Stomach (tissue), 4 donors: ENCODE measurements at regions not wholly inside any gene's neighbourhood (a gene's known extent, or its start where the extent isn't known, plus 50 kb on each side); places are given as distances from the start of the nearest gene placed in this dataset.

Experiments used
- CTCF ChIP-seq, 7 experiments: fragments of 450-650 bp in 4 of 7; fragments of 200-600 bp in 3 of 7; sonication (generic) in 3 of 7; IDR thresholded peaks; one replicate each; pipeline ENCODE4 v1.5.1; 2016 to 2019; ENCODE audit warnings: antibody characterized with exemption in 7 of 7, control low read depth in 2 of 7, mild to moderate bottlenecking in 1 of 7
- EP300 ChIP-seq: sonication (generic); formaldehyde crosslinking; IDR thresholded peaks from one replicate; pipeline ENCODE4 v1.6.1; 2017; ENCODE audit warnings: antibody characterized with exemption
- POLR2A ChIP-seq, 4 donors: fragments of 450-650 bp; IDR thresholded peaks; one replicate each; pipeline ENCODE4 v1.6.1; 2016; ENCODE audit warnings: antibody characterized with exemption in 4 of 4, control low read depth in 2 of 4, mild to moderate bottlenecking in 1 of 4, moderate library complexity in 1 of 4

DNA sequence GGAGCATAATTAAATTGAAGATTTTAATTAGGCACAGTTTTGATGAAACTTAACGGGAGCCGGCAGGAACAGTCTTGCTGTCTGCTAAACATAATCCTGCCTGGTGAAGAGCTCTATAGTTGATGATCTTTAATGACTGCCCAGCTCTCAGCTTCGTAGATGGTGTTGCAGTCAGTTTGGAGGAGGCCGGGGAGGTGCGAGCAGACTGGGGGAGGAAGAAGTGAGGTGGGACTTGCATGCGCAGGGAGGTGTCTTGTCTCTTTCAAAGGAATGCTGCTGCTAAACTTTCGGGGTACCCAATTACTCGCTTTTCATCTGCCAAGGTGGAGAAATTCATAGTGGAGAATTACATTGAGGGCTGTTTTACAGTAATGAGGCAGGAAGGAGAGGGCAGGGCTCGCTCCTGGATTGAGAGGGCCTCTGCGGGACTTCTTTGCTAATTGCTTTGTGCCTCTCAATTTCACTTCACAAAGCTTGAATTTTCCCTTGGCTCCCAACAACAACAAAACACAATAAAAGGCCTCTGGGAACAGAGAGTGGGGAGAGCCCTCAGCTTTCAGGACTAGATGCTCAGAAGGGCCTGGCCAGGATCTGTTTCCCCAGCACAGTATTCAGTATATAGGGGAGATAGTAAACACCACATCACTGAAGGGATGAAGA is 257.9 kb upstream of the ADRA1B start:
- no peak for TF ChIP-seq CTCF (IDR thresholded peaks at IDR 0.05)
- no peak for TF ChIP-seq EP300
- no peak for TF ChIP-seq POLR2A (IDR thresholded peaks at IDR 0.05)
